HG03280 (cell line): ENCODE measurements at regions not wholly inside any gene's neighbourhood (a gene's known extent, or its start where the extent isn't known, plus 50 kb on each side); places are given as distances from the start of the nearest gene placed in this dataset.
"Not testable (repeated sequence)": the region's sequence is repeated elsewhere in the genome, so short reads cannot be mapped to it uniquely, and the experiment has no call there.

Source experiments
- ATAC-seq: cut with Tn5 transposase; IDR thresholded peaks from one replicate; pipeline ENCODE4 v1.9.1; 2021; ENCODE audit warnings: mild to moderate bottlenecking, moderate library complexity; ENCODE audit not compliant: unreplicated experiment

- no peak for ATAC-seq
Measured at GRCh38 chr15:93382200-93382820, 293.3 kb upstream of the RGMA start.

GRCh38 chr15:93378558-93378957 lies 289.5 kb upstream of the RGMA start:
- ATAC-seq: no peak

GRCh38 chr15:93372865-93373223 lies 283.8 kb upstream of the RGMA start:
- ATAC-seq: no peak

- no peak for ATAC-seq
Measured at GRCh38 chr15:93372208-93372864, 283.3 kb upstream of the RGMA start.

GRCh38 chr15:93366387-93367100 lies 277.5 kb upstream of the RGMA start:
- ATAC-seq: no peak

- ATAC-seq: no peak
Measured at GRCh38 chr15:93362821-93363220, 273.8 kb upstream of the RGMA start.

GRCh38 chr15:93362203-93362602 lies 273.2 kb upstream of the RGMA start:
- ATAC-seq: no peak

- ATAC-seq: no peak
Measured at GRCh38 chr15:93361703-93362102, 272.7 kb upstream of the RGMA start.

- no peak for ATAC-seq
Measured at GRCh38 chr15:93360976-93361375, 272.0 kb upstream of the RGMA start.

GRCh38 chr15:93360318-93360717 lies 271.3 kb upstream of the RGMA start:
- ATAC-seq: no peak

- no peak for ATAC-seq
Measured at GRCh38 chr15:93359425-93360131, 270.6 kb upstream of the RGMA start.

- no peak for ATAC-seq
Measured at GRCh38 chr15:93359060-93359408, 270.0 kb upstream of the RGMA start.

- ATAC-seq: no peak
Measured at GRCh38 chr15:93358166-93359059, 269.4 kb upstream of the RGMA start.

GRCh38 chr15:93348711-93349545 lies 259.9 kb upstream of the RGMA start:
- no peak for ATAC-seq

GRCh38 chr15:93347986-93348385 lies 259.0 kb upstream of the RGMA start:
- ATAC-seq: no peak

GRCh38 chr15:93345981-93346380 lies 257.0 kb upstream of the RGMA start:
- no peak for ATAC-seq

- ATAC-seq: not testable (repeated sequence)
Measured at GRCh38 chr15:93343402-93343801, 254.4 kb upstream of the RGMA start.

- no peak for ATAC-seq
Measured at GRCh38 chr15:93341164-93341563, 252.2 kb upstream of the RGMA start.

GRCh38 chr15:93340406-93340805 lies 251.4 kb upstream of the RGMA start:
- ATAC-seq: no peak

- ATAC-seq: no peak
Measured at GRCh38 chr15:93333796-93334195, 244.8 kb upstream of the RGMA start.
